ENCODE measurements at regions not wholly inside any gene's neighbourhood (a gene's known extent, or its start where the extent isn't known, plus 50 kb on each side); places are given as distances from the start of the nearest gene placed in this dataset.
"Not testable (repeated sequence)": the region's sequence is repeated elsewhere in the genome, so short reads cannot be mapped to it uniquely, and the experiment has no call there.

- DNase-seq, result no peak
Measured at GRCh38 chr3:157856078-157856939, 249.9 kb downstream of the SHOX2 start.

GRCh38 chr3:157845839-157846238 lies 260.4 kb downstream of the SHOX2 start:
- not testable (repeated sequence) for DNase-seq

- no peak for DNase-seq
Measured at GRCh38 chr3:157844800-157845565, 261.2 kb downstream of the SHOX2 start.

- DNase-seq, result no peak
Measured at GRCh38 chr3:157844216-157844615, 262.0 kb downstream of the SHOX2 start.

GRCh38 chr3:157841029-157841428 lies 265.2 kb downstream of the SHOX2 start:
- DNase-seq, result no peak

GRCh38 chr3:157840564-157840963 lies 265.7 kb downstream of the SHOX2 start:
- DNase-seq, result no peak

- DNase-seq, result no peak
Measured at GRCh38 chr3:157838457-157838856, 267.8 kb downstream of the SHOX2 start.

GRCh38 chr3:157837336-157837735 lies 268.9 kb downstream of the SHOX2 start:
- DNase-seq, result no peak

GRCh38 chr3:157836022-157836421 lies 270.2 kb downstream of the SHOX2 start:
- no peak for DNase-seq

GRCh38 chr3:157832588-157832987 lies 273.6 kb downstream of the SHOX2 start:
- DNase-seq, result no peak

- no peak for DNase-seq
Measured at GRCh38 chr3:157830556-157831236, 275.5 kb downstream of the SHOX2 start.

- no peak for DNase-seq
Measured at GRCh38 chr3:157829786-157830185, 276.4 kb downstream of the SHOX2 start.

- DNase-seq, result no peak
Measured at GRCh38 chr3:157824281-157824680, 281.9 kb downstream of the SHOX2 start.

- no peak for DNase-seq
Measured at GRCh38 chr3:157823050-157823449, 283.2 kb downstream of the SHOX2 start.

GRCh38 chr3:157820157-157820517 lies 286.1 kb downstream of the SHOX2 start:
- DNase-seq, result no peak

GRCh38 chr3:157819270-157820156 lies 286.7 kb downstream of the SHOX2 start:
- no peak for DNase-seq

- no peak for DNase-seq
Measured at GRCh38 chr3:157816896-157817295, 289.3 kb downstream of the SHOX2 start.

GRCh38 chr3:157816296-157816695 lies 289.9 kb downstream of the SHOX2 start:
- DNase-seq, result no peak

GRCh38 chr3:157815739-157816138 lies 290.5 kb downstream of the SHOX2 start:
- DNase-seq, result no peak

GRCh38 chr3:157810924-157811718 lies 295.1 kb downstream of the SHOX2 start:
- DNase-seq, result no peak

GRCh38 chr3:157807280-157807679 lies 298.9 kb downstream of the SHOX2 start:
- no peak for DNase-seq

- DNase-seq, result no peak
Measured at GRCh38 chr3:157805538-157805937, 300.7 kb downstream of the SHOX2 start.

Data from T1000 (cell line).